SK-N-SH (cell line): ENCODE measurements at regions not wholly inside any gene's neighbourhood (a gene's known extent, or its start where the extent isn't known, plus 50 kb on each side); places are given as distances from the start of the nearest gene placed in this dataset.
"Not testable (repeated sequence)": the region's sequence is repeated elsewhere in the genome, so short reads cannot be mapped to it uniquely, and the experiment has no call there.

Experiments used
- CTCF ChIA-PET: fragments of 300-600, 350-600 bp; formaldehyde crosslinking; extraction: SDS; loops from one replicate; lab custom pipeline; 2021; lab: Yijun Ruan, JAX
- POLR2A ChIA-PET: fragments of 350-600 bp; sonication (Branson Sonifier 250); formaldehyde crosslinking; extraction: SDS; loops from one replicate; lab custom pipeline; 2020; ENCODE audit warnings: antibody characterized with exemption, inconsistent platforms; lab: Yijun Ruan, JAX
- DNase-seq: peaks from one replicate; pipeline ENCODE4 v3.0.0; 2012
- H2AFZ ChIP-seq: fragments of 200-600 bp; sonication (generic); 2 replicates; pipeline ENCODE4 v1.8.1; 2016; ENCODE audit warnings: antibody characterized with exemption, mild to moderate bottlenecking, low read depth
- H3F3A ChIP-seq: fragments of 200-600 bp; sonication (generic); replicated peaks from 2 replicates; pipeline ENCODE3; 2016; ENCODE audit warnings: antibody characterized with exemption, mild to moderate bottlenecking; ENCODE audit not compliant: insufficient read depth
- H3K27ac ChIP-seq, 2 experiments: fragments of 200-500 bp in 1 of 2; fragments of 200-600 bp in 1 of 2; sonication (Bioruptor generic) in 1 of 2; sonication (generic), shearing (Covaris generic) in 1 of 2; 2 replicates each; pipeline versions ENCODE4 v1.5.1 to v1.6.1; 2014 to 2016; ENCODE audit warnings: low read depth in 2 of 2, inconsistent platforms in 1 of 2, low read length in 1 of 2, mild to moderate bottlenecking in 1 of 2, mixed read lengths in 1 of 2
- H3K27me3 ChIP-seq: fragments of 200-600 bp; sonication (generic), shearing (Covaris generic); 2 replicates; pipeline ENCODE4 v1.6.1; 2016; ENCODE audit warnings: mixed run types; ENCODE audit not compliant: insufficient read depth
- H3K36me3 ChIP-seq, 2 experiments: fragments of 200-500 bp in 1 of 2; fragments of 200-600 bp in 1 of 2; sonication (Bioruptor generic) in 1 of 2; sonication (generic) in 1 of 2; replicated peaks in 1 of 2; 2 replicates each; pipeline versions ENCODE3 to v1.5.1; 2014 to 2016; ENCODE audit warnings: low read length in 1 of 2, mild to moderate bottlenecking in 1 of 2; ENCODE audit not compliant: insufficient read depth in 2 of 2, control insufficient read depth in 1 of 2
- H3K4me1 ChIP-seq, 2 experiments: fragments of 200-500 bp in 1 of 2; fragments of 200-600 bp in 1 of 2; sonication (Bioruptor generic) in 1 of 2; sonication (generic), shearing (Covaris generic) in 1 of 2; 2 replicates each; pipeline versions ENCODE4 v1.5.1 to v1.6.1; 2014 to 2016; ENCODE audit warnings: low read depth in 1 of 2, low read length in 1 of 2, mixed run types in 1 of 2; ENCODE audit not compliant: insufficient read depth in 2 of 2, control insufficient read depth in 1 of 2
- H3K4me2 ChIP-seq: fragments of 200-600 bp; sonication (generic), shearing (Covaris generic); 2 replicates; pipeline ENCODE4 v1.6.1; 2017; ENCODE audit warnings: mixed run types
- H3K4me3 ChIP-seq, 2 experiments: fragments of 200-500 bp in 1 of 2; fragments of 200-600 bp in 1 of 2; sonication (Bioruptor generic) in 1 of 2; sonication (generic), shearing (Covaris generic) in 1 of 2; 2 replicates each; pipeline versions ENCODE4 v1.5.1 to v1.8.1; 2014 to 2016; ENCODE audit warnings: low read depth in 2 of 2, inconsistent platforms in 1 of 2, low read length in 1 of 2, mild to moderate bottlenecking in 1 of 2, mixed read lengths in 1 of 2, moderate library complexity in 1 of 2
- H3K79me2 ChIP-seq: fragments of 200-600 bp; sonication (generic); 2 replicates; pipeline ENCODE4 v1.8.1; 2017; ENCODE audit warnings: mild to moderate bottlenecking; ENCODE audit not compliant: insufficient read depth
- H3K9ac ChIP-seq: fragments of 200-600 bp; sonication (generic); 2 replicates; pipeline ENCODE4 v1.6.1; 2017; ENCODE audit warnings: mixed run types
- H3K9me2 ChIP-seq: fragments of 200-600 bp; sonication (generic); 2 replicates; pipeline ENCODE4 v1.6.1; 2017; ENCODE audit warnings: mixed run types
- H3K9me3 ChIP-seq: fragments of 200-600 bp; sonication (generic); 2 replicates; pipeline ENCODE4 v1.6.1; 2017; ENCODE audit warnings: mixed run types, mild to moderate bottlenecking, moderate library complexity
- H4K20me1 ChIP-seq: fragments of 200-600 bp; sonication (generic); 2 replicates; pipeline ENCODE4 v1.6.1; 2017; ENCODE audit warnings: mild to moderate bottlenecking, mixed run types; ENCODE audit not compliant: insufficient read depth
- CTCF ChIP-seq: fragments of 200-600 bp; sonication (generic); IDR thresholded peaks from 2 replicates; pipeline ENCODE4 v1.6.1; 2017; ENCODE audit warnings: antibody characterized with exemption, mild to moderate bottlenecking, moderate library complexity
- NRF1 ChIP-seq: IDR thresholded peaks from 2 replicates; pipeline ENCODE4 v1.6.1; 2012; ENCODE audit warnings: low read depth, mild to moderate bottlenecking, low read length
- PBX3 ChIP-seq: IDR thresholded peaks from 2 replicates; pipeline ENCODE4; 2012
- REST ChIP-seq: IDR thresholded peaks from 2 replicates; pipeline ENCODE4 v1.6.1; 2012; ENCODE audit warnings: mild to moderate bottlenecking, low read depth, low read length, moderate library complexity
- RFX5 ChIP-seq: IDR thresholded peaks from 2 replicates; pipeline ENCODE4 v1.6.1; 2012; ENCODE audit warnings: mild to moderate bottlenecking, improper control_type of control experiment, low read length
- RXRA ChIP-seq: IDR thresholded peaks from 2 replicates; pipeline ENCODE4 v1.4.0; 2012; ENCODE audit warnings: low read depth, mild to moderate bottlenecking, borderline replicate concordance
- SIN3A ChIP-seq: IDR thresholded peaks from 2 replicates; pipeline ENCODE4 v1.6.1; 2012; ENCODE audit warnings: low read depth, mild to moderate bottlenecking, low read length, moderate library complexity, borderline replicate concordance
- TAF1 ChIP-seq: IDR thresholded peaks from 2 replicates; pipeline ENCODE4 v1.6.1; 2012; ENCODE audit warnings: low read depth, mild to moderate bottlenecking, low read length, moderate library complexity, borderline replicate concordance
- ZBTB33 ChIP-seq: IDR thresholded peaks from 2 replicates; pipeline ENCODE4 v1.4.0; 2012; ENCODE audit warnings: low read depth, borderline replicate concordance
- WGBS: methylation state at CpG from one replicate; pipeline ENCODE4 v1.1.6; 2017; ENCODE audit warnings: low lambda C conversion rate; 5-methylcytosine and 5-hydroxymethylcytosine counted together

GRCh38 chr11:81568918-81569317 is 1164.7 kb downstream of the FAM181B start (continued):
- TF ChIP-seq REST = no peak
- no peak for TF ChIP-seq ZBTB33

GRCh38 chr11:81548123-81548522 is 1185.5 kb downstream of the FAM181B start:
- H3K9me2 ChIP-seq = no peaks in the 10 kb centered on the region
- H3K9ac ChIP-seq = no peak overlapping the region
- H3K4me3 ChIP-seq = no peak overlapping the region
- no peak overlapping the region for H3K4me2 ChIP-seq
- H3K79me2 ChIP-seq = no peaks in the 10 kb centered on the region
- 8% methylated on average over 1 of the region's 1 CpG for WGBS
- no peaks in the 10 kb centered on the region for H3K4me1 ChIP-seq
- POLR2A ChIA-PET = no interaction called here
- no peak overlapping the region for H3K27ac ChIP-seq
- TF ChIP-seq NRF1 = no peak
- no peak for TF ChIP-seq CTCF
- no peak for TF ChIP-seq PBX3
- TF ChIP-seq RFX5 = no peak
- no peak for TF ChIP-seq RXRA
- TF ChIP-seq SIN3A = no peak
- no peak for TF ChIP-seq TAF1
- TF ChIP-seq, all 33 proteins: peak for 0
- Histone ChIP-seq H4K20me1 (no peaks in the 10 kb centered on the region), H3F3A (no peaks in the 10 kb centered on the region), H2AFZ (no peak overlapping the region), H3K9me3 (no peaks in the 10 kb centered on the region), H3K36me3 (no peaks in the 10 kb centered on the region), H3K27me3 (no peaks in the 10 kb centered on the region)
- DNase-seq = no peak
- CTCF ChIA-PET = no interaction called here

- H3K9ac ChIP-seq, DNase-seq, H3K9me2 ChIP-seq, H4K20me1 ChIP-seq, H3K79me2 ChIP-seq, CTCF ChIA-PET, H3K9me3 ChIP-seq, H3F3A ChIP-seq, H2AFZ ChIP-seq, H3K4me1 ChIP-seq, H3K36me3 ChIP-seq, H3K4me2 ChIP-seq, POLR2A ChIA-PET, H3K4me3 ChIP-seq, H3K27me3 ChIP-seq, H3K27ac ChIP-seq: not testable (repeated sequence)
- WGBS = 12% methylated on average over 5 of the region's 12 CpGs
Observed at GRCh38 chr11:81539806-81540205, 1193.9 kb downstream of the FAM181B start.
